Astrocyte (in vitro differentiated cells and primary cell): ENCODE measurements at regions not wholly inside any gene's neighbourhood (a gene's known extent, or its start where the extent isn't known, plus 50 kb on each side); places are given as distances from the start of the nearest gene placed in this dataset.

Source experiments
- DNase-seq: peaks from one replicate; pipeline ENCODE4 v3.0.0-alpha.2; 2010; ENCODE audit warnings: low read depth
- FAIRE-seq: peaks from 2 replicates; lab custom pipeline; 2011; peaks lifted over from hg19 to GRCh38; lab: Jason Lieb, UNC
- H2AFZ ChIP-seq: 2 replicates; pipeline ENCODE4 v1.6.0; 2012; ENCODE audit warnings: low read depth, low read length, inconsistent platforms
- H3K27ac ChIP-seq: 2 replicates; pipeline ENCODE4 v1.5.1; 2011; ENCODE audit warnings: low read depth, low read length, inconsistent platforms
- H3K27me3 ChIP-seq: 2 replicates; pipeline ENCODE4 v1.6.0; 2011; ENCODE audit warnings: low read length, inconsistent platforms; ENCODE audit not compliant: insufficient read depth
- H3K36me3 ChIP-seq: 2 replicates; pipeline ENCODE4 v1.5.1; 2011; ENCODE audit warnings: low read length, inconsistent platforms; ENCODE audit not compliant: insufficient read depth
- H3K4me1 ChIP-seq: 2 replicates; pipeline ENCODE4 v1.5.1; 2011; ENCODE audit warnings: low read length, inconsistent platforms; ENCODE audit not compliant: insufficient read depth
- H3K4me2 ChIP-seq: 2 replicates; pipeline ENCODE4 v1.6.0; 2012; ENCODE audit warnings: low read length, inconsistent platforms
- H3K4me3 ChIP-seq: 2 replicates; pipeline ENCODE4 v1.5.1; 2011; ENCODE audit warnings: low read depth, mild to moderate bottlenecking, low read length, inconsistent platforms; ENCODE audit not compliant: insufficient read depth
- H3K79me2 ChIP-seq: 2 replicates; pipeline ENCODE4 v1.6.0; 2012; ENCODE audit warnings: mild to moderate bottlenecking, low read length, inconsistent platforms; ENCODE audit not compliant: insufficient read depth
- H3K9ac ChIP-seq: 2 replicates; pipeline ENCODE4 v1.6.0; 2012; ENCODE audit warnings: mild to moderate bottlenecking, low read length, inconsistent platforms
- H3K9me3 ChIP-seq: 2 replicates; pipeline ENCODE4 v1.5.1; 2012; ENCODE audit warnings: low read depth, mild to moderate bottlenecking, low read length, inconsistent platforms; ENCODE audit not compliant: insufficient read depth
- H4K20me1 ChIP-seq: 2 replicates; pipeline ENCODE4 v1.6.0; 2012; ENCODE audit warnings: low read length, inconsistent platforms; ENCODE audit not compliant: insufficient read depth
- H3K27ac Mint-ChIP-seq: one replicate; pipeline ENCODE4 v1.8.0; 2021; ENCODE audit warnings: mild to moderate bottlenecking, mixed read lengths; ENCODE audit not compliant: unreplicated experiment
- H3K27me3 Mint-ChIP-seq: one replicate; pipeline ENCODE4 v1.8.0; 2021; ENCODE audit warnings: low read depth, mixed read lengths; ENCODE audit not compliant: unreplicated experiment
- H3K36me3 Mint-ChIP-seq: one replicate; pipeline ENCODE4 v1.8.0; 2021; ENCODE audit warnings: low read depth, mixed read lengths; ENCODE audit not compliant: unreplicated experiment
- H3K4me1 Mint-ChIP-seq: one replicate; pipeline ENCODE4 v1.8.0; 2021; ENCODE audit warnings: low read depth, mixed read lengths; ENCODE audit not compliant: unreplicated experiment
- H3K4me3 Mint-ChIP-seq: one replicate; pipeline ENCODE4 v1.8.0; 2021; ENCODE audit warnings: mild to moderate bottlenecking, moderate library complexity, mixed read lengths; ENCODE audit not compliant: unreplicated experiment
- H3K9me3 Mint-ChIP-seq: one replicate; pipeline ENCODE4 v1.8.0; 2021; ENCODE audit warnings: mild to moderate bottlenecking, mixed read lengths; ENCODE audit not compliant: unreplicated experiment
- CTCF ChIP-seq: IDR thresholded peaks from 2 replicates; pipeline ENCODE4 v1.5.1; 2011; ENCODE audit warnings: low read depth, mild to moderate bottlenecking, inconsistent platforms, low read length, moderate library complexity; ENCODE audit not compliant: insufficient read depth
- EZH2 ChIP-seq: IDR thresholded peaks from 2 replicates; pipeline ENCODE4 v1.6.1; 2012; ENCODE audit warnings: mild to moderate bottlenecking, low read length, inconsistent platforms; ENCODE audit not compliant: insufficient read depth

- Mint-ChIP-seq H3K4me1 (no peaks in the 10 kb centered on the region), H3K27me3 (peaks cover 4% of the 10 kb centered on the region), H3K36me3 (no peaks in the 10 kb centered on the region), H3K27ac (no peak overlapping the region), H3K4me3 (no peak overlapping the region), H3K9me3 (no peaks in the 10 kb centered on the region)
- no peaks in the 10 kb centered on the region for H3K36me3 ChIP-seq
- H3K27me3 ChIP-seq, result no peaks in the 10 kb centered on the region
- H3K9ac ChIP-seq, result no peak overlapping the region
- H3K4me2 ChIP-seq, result no peak overlapping the region
- no peaks in the 10 kb centered on the region for H3K79me2 ChIP-seq
- TF ChIP-seq CTCF (no peak), EZH2 (no peak)
- no peak overlapping the region for H3K4me3 ChIP-seq
- no peak overlapping the region for H2AFZ ChIP-seq
- FAIRE-seq (no peak), DNase-seq (no peak)
- H3K9me3 ChIP-seq, result no peaks in the 10 kb centered on the region
- H4K20me1 ChIP-seq, result no peaks in the 10 kb centered on the region
- no peak overlapping the region for H3K27ac ChIP-seq
- H3K4me1 ChIP-seq, result no peaks in the 10 kb centered on the region
Measured at GRCh38 chr16:7113395-7113794, 219.2 kb upstream of the RBFOX1 start.

- Histone ChIP-seq H4K20me1 (no peaks in the 10 kb centered on the region), H3K4me2 (no peak overlapping the region), H3K4me3 (no peak overlapping the region), H3K9ac (no peak overlapping the region), H3K27ac (no peak overlapping the region), H3K4me1 (no peaks in the 10 kb centered on the region), H3K27me3 (no peaks in the 10 kb centered on the region), H3K36me3 (no peaks in the 10 kb centered on the region), H3K9me3 (no peaks in the 10 kb centered on the region), H3K79me2 (no peaks in the 10 kb centered on the region), H2AFZ (no peak overlapping the region)
- peaks cover 3% of the 10 kb centered on the region for H3K9me3 Mint-ChIP-seq
- H3K4me3 Mint-ChIP-seq, result no peak overlapping the region
- no peaks in the 10 kb centered on the region for H3K4me1 Mint-ChIP-seq
- H3K27ac Mint-ChIP-seq, result no peak overlapping the region
- no peaks in the 10 kb centered on the region for H3K36me3 Mint-ChIP-seq
- FAIRE-seq (no peak), DNase-seq (no peak)
- no peaks in the 10 kb centered on the region for H3K27me3 Mint-ChIP-seq
- TF ChIP-seq EZH2, result no peak
- no peak for TF ChIP-seq CTCF
Measured at GRCh38 chr16:7111265-7111664, 221.4 kb upstream of the RBFOX1 start.

- DNase-seq, result no peak
- H3K4me3 ChIP-seq, result no peak overlapping the region
- no peaks in the 10 kb centered on the region for H3K9me3 ChIP-seq
- Mint-ChIP-seq H3K36me3 (no peaks in the 10 kb centered on the region), H3K27me3 (no peaks in the 10 kb centered on the region), H3K4me3 (no peak overlapping the region), H3K27ac (no peak overlapping the region), H3K9me3 (peaks cover 3% of the 10 kb centered on the region), H3K4me1 (no peaks in the 10 kb centered on the region)
- no peak overlapping the region for H3K9ac ChIP-seq
- H2AFZ ChIP-seq, result no peak overlapping the region
- H3K27ac ChIP-seq, result no peak overlapping the region
- no peaks in the 10 kb centered on the region for H3K27me3 ChIP-seq
- H3K79me2 ChIP-seq, result no peaks in the 10 kb centered on the region
- TF ChIP-seq CTCF (no peak), EZH2 (no peak)
- H3K36me3 ChIP-seq, result no peaks in the 10 kb centered on the region
- H3K4me2 ChIP-seq, result no peak overlapping the region
- no peaks in the 10 kb centered on the region for H4K20me1 ChIP-seq
- FAIRE-seq, result no peak
- H3K4me1 ChIP-seq, result no peaks in the 10 kb centered on the region
Measured at GRCh38 chr16:7107436-7107835, 225.2 kb upstream of the RBFOX1 start.
